ENCODE measurements at regions not wholly inside any gene's neighbourhood (a gene's known extent, or its start where the extent isn't known, plus 50 kb on each side); places are given as distances from the start of the nearest gene placed in this dataset.

DNA sequence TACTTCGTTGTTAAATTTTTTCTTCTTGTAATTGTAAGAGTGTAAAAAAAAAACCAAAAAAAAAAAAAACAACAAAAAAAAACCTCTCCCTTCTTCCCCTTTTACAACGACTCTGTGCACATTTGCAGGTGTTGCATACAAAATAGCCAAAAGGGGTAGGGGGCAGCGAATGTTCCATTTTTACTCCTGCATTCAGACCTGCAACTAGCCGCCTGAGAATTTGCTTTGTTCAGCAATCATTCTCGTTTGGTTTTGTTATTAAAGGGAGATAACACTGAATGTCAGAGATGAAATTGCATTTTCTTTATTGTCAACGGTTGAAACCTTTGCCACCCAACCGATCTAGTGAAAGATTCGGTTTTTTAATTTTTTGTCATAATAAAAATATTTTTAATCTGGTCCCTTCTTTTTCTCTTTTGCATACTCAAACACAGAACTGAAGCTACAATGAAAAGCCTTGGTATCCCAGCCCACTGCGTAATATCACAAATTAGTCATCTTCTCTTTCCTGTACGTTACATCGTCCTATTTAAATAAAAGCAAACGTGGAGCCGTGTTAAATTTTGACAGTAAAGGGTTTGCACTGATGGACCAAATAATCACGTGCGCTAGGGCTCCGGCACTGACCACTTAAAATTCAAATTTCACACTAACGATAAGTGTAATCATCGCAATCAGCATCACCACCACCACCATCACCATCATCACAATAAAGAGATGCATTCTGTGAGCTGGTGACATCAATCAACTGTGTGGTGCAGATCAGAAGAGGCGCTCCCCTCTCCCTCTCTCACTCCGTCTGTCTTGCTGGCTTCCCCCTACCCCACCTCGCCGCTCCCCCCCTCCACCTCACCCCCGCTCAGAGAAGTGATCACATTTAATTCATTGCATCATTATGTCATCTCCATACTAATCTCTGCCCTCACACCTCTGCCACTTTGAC, 406.2 kb upstream of the PSMD7 start:
- in situ Hi-C loops (cut with HindIII; ENCODE audit: low pct_unique_long_range_greater_than_20kb, low sequenced_read_pairs): no loop called here
- POLR2A ChIA-PET: no interaction called here
- Histone ChIP-seq H3K9me3 (ENCODE audit: control insufficient read depth, insufficient read depth, low read depth, low read length) (no peaks in the 10 kb centered on the region), H3K36me3 (ENCODE audit: control insufficient read depth, insufficient read depth, low read length) (no peaks in the 10 kb centered on the region), H3K4me3 (ENCODE audit: low read depth in 2 of 2, low read length in 2 of 2) (no peak overlapping the region), H3K4me1 (ENCODE audit: control insufficient read depth, insufficient read depth, low read length) (no peaks in the 10 kb centered on the region), H3K27me3 (ENCODE audit: control insufficient read depth, insufficient read depth, low read length) (peaks cover 5% of the 10 kb centered on the region; the same call in 1 of the 2 replicates), H3K27ac (ENCODE audit: low read length) (no peak overlapping the region)
- BruUV-seq (replicated peaks): no TSS peak
- TF ChIP-seq, protein P1, sequence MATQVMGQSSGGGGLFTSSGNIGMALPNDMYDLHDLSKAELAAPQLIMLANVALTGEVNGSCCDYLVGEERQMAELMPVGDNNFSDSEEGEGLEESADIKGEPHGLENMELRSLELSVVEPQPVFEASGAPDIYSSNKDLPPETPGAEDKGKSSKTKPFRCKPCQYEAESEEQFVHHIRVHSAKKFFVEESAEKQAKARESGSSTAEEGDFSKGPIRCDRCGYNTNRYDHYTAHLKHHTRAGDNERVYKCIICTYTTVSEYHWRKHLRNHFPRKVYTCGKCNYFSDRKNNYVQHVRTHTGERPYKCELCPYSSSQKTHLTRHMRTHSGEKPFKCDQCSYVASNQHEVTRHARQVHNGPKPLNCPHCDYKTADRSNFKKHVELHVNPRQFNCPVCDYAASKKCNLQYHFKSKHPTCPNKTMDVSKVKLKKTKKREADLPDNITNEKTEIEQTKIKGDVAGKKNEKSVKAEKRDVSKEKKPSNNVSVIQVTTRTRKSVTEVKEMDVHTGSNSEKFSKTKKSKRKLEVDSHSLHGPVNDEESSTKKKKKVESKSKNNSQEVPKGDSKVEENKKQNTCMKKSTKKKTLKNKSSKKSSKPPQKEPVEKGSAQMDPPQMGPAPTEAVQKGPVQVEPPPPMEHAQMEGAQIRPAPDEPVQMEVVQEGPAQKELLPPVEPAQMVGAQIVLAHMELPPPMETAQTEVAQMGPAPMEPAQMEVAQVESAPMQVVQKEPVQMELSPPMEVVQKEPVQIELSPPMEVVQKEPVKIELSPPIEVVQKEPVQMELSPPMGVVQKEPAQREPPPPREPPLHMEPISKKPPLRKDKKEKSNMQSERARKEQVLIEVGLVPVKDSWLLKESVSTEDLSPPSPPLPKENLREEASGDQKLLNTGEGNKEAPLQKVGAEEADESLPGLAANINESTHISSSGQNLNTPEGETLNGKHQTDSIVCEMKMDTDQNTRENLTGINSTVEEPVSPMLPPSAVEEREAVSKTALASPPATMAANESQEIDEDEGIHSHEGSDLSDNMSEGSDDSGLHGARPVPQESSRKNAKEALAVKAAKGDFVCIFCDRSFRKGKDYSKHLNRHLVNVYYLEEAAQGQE (IDR thresholded peaks at IDR 0.05; ENCODE audit: insufficient read depth in 1 of 2, low read depth in 2 of 2, low read length in 1 of 2): no peak
- TF ChIP-seq SIN3A (IDR thresholded peaks at IDR 0.05; ENCODE audit: borderline replicate concordance, insufficient read depth, low read depth, low read length) (no peak), TCF7L2 (IDR thresholded peaks at IDR 0.05; ENCODE audit: low read depth, low read length) (no peak), POLR2AphosphoS5 (IDR thresholded peaks at IDR 0.05; ENCODE audit: low read depth, low read length) (no peak)
- TF ChIP-seq, protein P2, sequence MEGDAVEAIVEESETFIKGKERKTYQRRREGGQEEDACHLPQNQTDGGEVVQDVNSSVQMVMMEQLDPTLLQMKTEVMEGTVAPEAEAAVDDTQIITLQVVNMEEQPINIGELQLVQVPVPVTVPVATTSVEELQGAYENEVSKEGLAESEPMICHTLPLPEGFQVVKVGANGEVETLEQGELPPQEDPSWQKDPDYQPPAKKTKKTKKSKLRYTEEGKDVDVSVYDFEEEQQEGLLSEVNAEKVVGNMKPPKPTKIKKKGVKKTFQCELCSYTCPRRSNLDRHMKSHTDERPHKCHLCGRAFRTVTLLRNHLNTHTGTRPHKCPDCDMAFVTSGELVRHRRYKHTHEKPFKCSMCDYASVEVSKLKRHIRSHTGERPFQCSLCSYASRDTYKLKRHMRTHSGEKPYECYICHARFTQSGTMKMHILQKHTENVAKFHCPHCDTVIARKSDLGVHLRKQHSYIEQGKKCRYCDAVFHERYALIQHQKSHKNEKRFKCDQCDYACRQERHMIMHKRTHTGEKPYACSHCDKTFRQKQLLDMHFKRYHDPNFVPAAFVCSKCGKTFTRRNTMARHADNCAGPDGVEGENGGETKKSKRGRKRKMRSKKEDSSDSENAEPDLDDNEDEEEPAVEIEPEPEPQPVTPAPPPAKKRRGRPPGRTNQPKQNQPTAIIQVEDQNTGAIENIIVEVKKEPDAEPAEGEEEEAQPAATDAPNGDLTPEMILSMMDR (IDR thresholded peaks at IDR 0.05): no peak
- ATAC-seq: no peak
- CTCF ChIA-PET: no interaction called here
- intact Hi-C loops (cut with micrococcal nuclease; ENCODE audit: unreplicated experiment): no loop called here
- DNase-seq (ENCODE audit: low read depth, low spot score): no peak

DNA sequence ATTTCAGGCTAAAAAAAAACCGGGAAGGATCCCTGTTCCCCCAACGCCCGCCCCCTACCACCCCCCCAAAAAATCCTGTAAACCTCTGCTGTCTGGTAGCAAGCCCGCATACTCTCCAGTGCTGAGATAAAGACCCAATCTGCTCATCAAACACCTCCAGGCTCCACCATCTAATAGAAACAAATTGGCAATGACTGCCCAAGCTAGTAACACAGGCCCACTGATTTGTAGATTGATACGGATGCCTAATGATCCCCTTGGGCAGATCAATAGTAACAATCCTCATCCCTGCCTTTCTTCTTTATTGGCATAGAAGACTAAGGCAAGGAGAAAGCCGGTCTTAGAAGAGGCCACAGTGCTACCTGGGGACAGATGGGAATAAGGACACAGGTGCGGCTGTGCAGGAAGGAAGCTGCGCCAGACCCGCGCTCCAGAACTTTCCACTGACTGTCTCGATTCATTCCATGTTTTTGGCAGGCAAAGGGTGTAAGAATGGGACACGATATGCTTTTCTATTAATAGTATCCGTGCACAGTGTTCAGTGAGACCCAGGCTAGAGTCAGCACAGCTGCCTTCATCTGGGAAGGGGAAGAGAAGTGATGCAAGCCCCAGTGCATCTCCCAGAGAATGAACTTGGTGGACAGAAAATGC, 407.6 kb upstream of the PSMD7 start:
- CTCF ChIA-PET: no interaction called here
- H3K27me3 ChIP-seq (ENCODE audit: control insufficient read depth, insufficient read depth, low read length): peaks cover 5% of the 10 kb centered on the region; the same call in 1 of the 2 replicates
- H3K4me1 ChIP-seq (ENCODE audit: control insufficient read depth, insufficient read depth, low read length): no peaks in the 10 kb centered on the region
- intact Hi-C loops (cut with micrococcal nuclease; ENCODE audit: unreplicated experiment) (no loop called here), in situ Hi-C loops (cut with HindIII; ENCODE audit: low pct_unique_long_range_greater_than_20kb, low sequenced_read_pairs) (no loop called here)
- TF ChIP-seq, protein P1 (IDR thresholded peaks at IDR 0.05; ENCODE audit: insufficient read depth in 1 of 2, low read depth in 2 of 2, low read length in 1 of 2): no peak
- TF ChIP-seq SIN3A (IDR thresholded peaks at IDR 0.05; ENCODE audit: borderline replicate concordance, insufficient read depth, low read depth, low read length) (no peak), POLR2AphosphoS5 (IDR thresholded peaks at IDR 0.05; ENCODE audit: low read depth, low read length) (no peak), TCF7L2 (IDR thresholded peaks at IDR 0.05; ENCODE audit: low read depth, low read length) (no peak)
- TF ChIP-seq, protein P2 (IDR thresholded peaks at IDR 0.05): no peak
- no peak overlapping the region for H3K27ac ChIP-seq (ENCODE audit: low read length)
- no peaks in the 10 kb centered on the region for H3K36me3 ChIP-seq (ENCODE audit: control insufficient read depth, insufficient read depth, low read length)
- H3K9me3 ChIP-seq (ENCODE audit: control insufficient read depth, insufficient read depth, low read depth, low read length): no peaks in the 10 kb centered on the region
- H3K4me3 ChIP-seq (ENCODE audit: low read depth in 2 of 2, low read length in 2 of 2): no peak overlapping the region
- no TSS peak for BruUV-seq (replicated peaks)
- ATAC-seq (no peak), DNase-seq (ENCODE audit: low read depth, low spot score) (no peak)
- POLR2A ChIA-PET: no interaction called here

Data from Panc1 (cell line).